Karpas-422 (cell line): ENCODE measurements at regions not wholly inside any gene's neighbourhood (a gene's known extent, or its start where the extent isn't known, plus 50 kb on each side); places are given as distances from the start of the nearest gene placed in this dataset.
"Not testable (repeated sequence)": the region's sequence is repeated elsewhere in the genome, so short reads cannot be mapped to it uniquely, and the experiment has no call there.

Source experiments
- DNase-seq: peaks from one replicate; pipeline ENCODE4 v3.0.0-alpha.2; 2015
- H2AFZ ChIP-seq: fragments of 200-600 bp; sonication (generic); 2 replicates; pipeline ENCODE4 v1.6.1; 2014; ENCODE audit warnings: antibody characterized with exemption, low read length, mixed read lengths
- H3K27ac ChIP-seq: fragments of 200-600 bp; sonication (generic); 2 replicates; pipeline ENCODE4 v1.5.1; 2014; ENCODE audit warnings: mild to moderate bottlenecking, low read length, moderate library complexity
- H3K27me3 ChIP-seq: fragments of 200-600 bp; sonication (generic); 2 replicates; pipeline ENCODE4 v1.6.1; 2014; ENCODE audit warnings: low read length, mixed read lengths
- H3K36me3 ChIP-seq: fragments of 200-600 bp; sonication (generic); 2 replicates; pipeline ENCODE4 v1.6.1; 2014; ENCODE audit warnings: low read length, mixed read lengths; ENCODE audit not compliant: insufficient read depth
- H3K4me1 ChIP-seq: fragments of 200-600 bp; sonication (generic); 2 replicates; pipeline ENCODE4 v1.6.1; 2014; ENCODE audit warnings: mild to moderate bottlenecking, low read length, mixed read lengths
- H3K4me2 ChIP-seq: fragments of 200-600 bp; sonication (generic); 2 replicates; pipeline ENCODE4 v1.6.1; 2014; ENCODE audit warnings: low read length, low read depth, mild to moderate bottlenecking; ENCODE audit not compliant: poor library complexity, severe bottlenecking
- H3K4me3 ChIP-seq: fragments of 200-600 bp; sonication (generic); 2 replicates; pipeline ENCODE4 v1.5.1; 2014; ENCODE audit warnings: mild to moderate bottlenecking, antibody characterized with exemption, low read length, mixed read lengths
- H3K79me2 ChIP-seq: fragments of 200-600 bp; sonication (generic); 2 replicates; pipeline ENCODE4 v1.6.1; 2014; ENCODE audit warnings: mild to moderate bottlenecking, low read length, mixed read lengths
- H3K9ac ChIP-seq: fragments of 200-600 bp; sonication (generic); 2 replicates; pipeline ENCODE4 v1.6.0; 2014; ENCODE audit warnings: low read length
- H3K9me2 ChIP-seq: fragments of 200-600 bp; sonication (generic), shearing (Covaris generic); replicated peaks from 2 replicates; pipeline ENCODE4 v1.6.0; 2014; ENCODE audit warnings: mild to moderate bottlenecking, low read length, moderate library complexity; ENCODE audit not compliant: insufficient read depth
- H3K9me3 ChIP-seq: fragments of 300-700, 200-600 bp; sonication (generic); 2 replicates; pipeline ENCODE4 v1.6.1; 2014; ENCODE audit warnings: low read length, mixed read lengths
- H4K20me1 ChIP-seq: fragments of 200-600 bp; sonication (generic); 2 replicates; pipeline ENCODE4 v1.6.1; 2014; ENCODE audit warnings: mild to moderate bottlenecking, antibody characterized with exemption, low read length, low read depth; ENCODE audit not compliant: insufficient read depth

- no peak overlapping the region for H3K4me3 ChIP-seq
- no peaks in the 10 kb centered on the region for H3K79me2 ChIP-seq
- no peaks in the 10 kb centered on the region for H3K27me3 ChIP-seq
- no peaks in the 10 kb centered on the region for H3K9me2 ChIP-seq
- H4K20me1 ChIP-seq = no peaks in the 10 kb centered on the region
- no peak overlapping the region for H3K27ac ChIP-seq
- H3K4me1 ChIP-seq = no peaks in the 10 kb centered on the region
- H3K9me3 ChIP-seq = no peaks in the 10 kb centered on the region
- no peak overlapping the region for H3K4me2 ChIP-seq
- no peak for DNase-seq
- no peak overlapping the region for H3K9ac ChIP-seq
- H2AFZ ChIP-seq = no peak overlapping the region
- no peaks in the 10 kb centered on the region for H3K36me3 ChIP-seq
Measured at GRCh38 chr3:191715585-191715984, 254.6 kb downstream of the PYDC2 start.

GRCh38 chr3:191721390-191721861 is 260.5 kb downstream of the PYDC2 start:
- Histone ChIP-seq H3K9me2 (no peaks in the 10 kb centered on the region; the same call in 1 of the 2 replicates), H3K36me3 (no peaks in the 10 kb centered on the region), H3K9me3 (peaks cover 9% of the 10 kb centered on the region), H3K9ac (no peak overlapping the region), H3K4me3 (no peak overlapping the region), H4K20me1 (no peaks in the 10 kb centered on the region), H2AFZ (no peak overlapping the region), H3K79me2 (no peaks in the 10 kb centered on the region), H3K27ac (no peak overlapping the region), H3K4me1 (no peaks in the 10 kb centered on the region), H3K4me2 (no peak overlapping the region), H3K27me3 (no peaks in the 10 kb centered on the region)
- DNase-seq = no peak

- no peak overlapping the region for H3K4me2 ChIP-seq
- no peaks in the 10 kb centered on the region for H3K4me1 ChIP-seq
- no peaks in the 10 kb centered on the region; the same call in 1 of the 2 replicates for H3K9me2 ChIP-seq
- no peak overlapping the region for H3K4me3 ChIP-seq
- no peaks in the 10 kb centered on the region for H3K79me2 ChIP-seq
- H3K27ac ChIP-seq = no peak overlapping the region
- H3K27me3 ChIP-seq = no peaks in the 10 kb centered on the region
- no peak overlapping the region for H3K9ac ChIP-seq
- no peak overlapping the region for H2AFZ ChIP-seq
- no peaks in the 10 kb centered on the region for H3K36me3 ChIP-seq
- peaks cover 9% of the 10 kb centered on the region for H3K9me3 ChIP-seq
- H4K20me1 ChIP-seq = no peaks in the 10 kb centered on the region
- no peak for DNase-seq
Measured at GRCh38 chr3:191721990-191722389, 261.0 kb downstream of the PYDC2 start.

- H3K9me2 ChIP-seq = no peaks in the 10 kb centered on the region; the same call in 1 of the 2 replicates
- H3K4me1 ChIP-seq = no peaks in the 10 kb centered on the region
- no peaks in the 10 kb centered on the region for H3K27me3 ChIP-seq
- H4K20me1 ChIP-seq = no peaks in the 10 kb centered on the region
- H3K79me2 ChIP-seq = no peaks in the 10 kb centered on the region
- H3K9ac ChIP-seq = no peak overlapping the region
- DNase-seq = no peak
- H2AFZ ChIP-seq = no peak overlapping the region
- H3K4me2 ChIP-seq = no peak overlapping the region
- no peak overlapping the region for H3K27ac ChIP-seq
- peaks cover 12% of the 10 kb centered on the region for H3K9me3 ChIP-seq
- no peak overlapping the region for H3K4me3 ChIP-seq
- no peaks in the 10 kb centered on the region for H3K36me3 ChIP-seq
Measured at GRCh38 chr3:191727338-191727737, 266.4 kb downstream of the PYDC2 start.

- H3K9ac ChIP-seq = no peak overlapping the region
- no peak overlapping the region for H3K27ac ChIP-seq
- no peaks in the 10 kb centered on the region for H3K79me2 ChIP-seq
- no peak overlapping the region for H3K4me3 ChIP-seq
- H2AFZ ChIP-seq = no peak overlapping the region
- no peaks in the 10 kb centered on the region for H4K20me1 ChIP-seq
- H3K4me2 ChIP-seq = no peak overlapping the region
- H3K36me3 ChIP-seq = no peaks in the 10 kb centered on the region
- no peaks in the 10 kb centered on the region for H3K27me3 ChIP-seq
- no peak for DNase-seq
- no peaks in the 10 kb centered on the region for H3K4me1 ChIP-seq
- H3K9me2 ChIP-seq = no peaks in the 10 kb centered on the region; the same call in 1 of the 2 replicates
- H3K9me3 ChIP-seq = peaks cover 12% of the 10 kb centered on the region
Measured at GRCh38 chr3:191728186-191728585, 267.2 kb downstream of the PYDC2 start.

- Histone ChIP-seq H4K20me1 (no peaks in the 10 kb centered on the region), H3K9me3 (no peaks in the 10 kb centered on the region; the same call in 1 of the 2 replicates), H3K4me3 (no peak overlapping the region), H3K4me2 (no peak overlapping the region), H2AFZ (no peak overlapping the region), H3K9me2 (no peaks in the 10 kb centered on the region), H3K9ac (no peak overlapping the region), H3K4me1 (no peaks in the 10 kb centered on the region), H3K27ac (no peak overlapping the region), H3K36me3 (no peaks in the 10 kb centered on the region), H3K27me3 (no peaks in the 10 kb centered on the region), H3K79me2 (no peaks in the 10 kb centered on the region)
- DNase-seq = no peak
Measured at GRCh38 chr3:191737742-191738141, 276.8 kb downstream of the PYDC2 start.

GRCh38 chr3:191740712-191741111 is 279.7 kb downstream of the PYDC2 start:
- Histone ChIP-seq H3K9me3 (peaks cover 3% of the 10 kb centered on the region; the same call in 1 of the 2 replicates), H3K4me2 (no peak overlapping the region), H3K27ac (no peak overlapping the region), H3K9ac (no peak overlapping the region), H3K4me1 (no peaks in the 10 kb centered on the region), H3K36me3 (no peaks in the 10 kb centered on the region), H2AFZ (no peak overlapping the region), H3K9me2 (no peaks in the 10 kb centered on the region), H3K27me3 (no peaks in the 10 kb centered on the region), H3K79me2 (no peaks in the 10 kb centered on the region), H4K20me1 (no peaks in the 10 kb centered on the region), H3K4me3 (no peak overlapping the region)
- no peak for DNase-seq

- not testable (repeated sequence) for H3K4me3 ChIP-seq, H3K4me2 ChIP-seq, DNase-seq, H3K9me3 ChIP-seq, H3K9me2 ChIP-seq, H3K9ac ChIP-seq, H3K27ac ChIP-seq, H3K4me1 ChIP-seq, H3K79me2 ChIP-seq, H3K36me3 ChIP-seq, H3K27me3 ChIP-seq, H4K20me1 ChIP-seq, H2AFZ ChIP-seq
Measured at GRCh38 chr3:191741847-191742350, 280.9 kb downstream of the PYDC2 start.
